ENCODE measurements at regions not wholly inside any gene's neighbourhood (a gene's known extent, or its start where the extent isn't known, plus 50 kb on each side); places are given as distances from the start of the nearest gene placed in this dataset.

DNA sequence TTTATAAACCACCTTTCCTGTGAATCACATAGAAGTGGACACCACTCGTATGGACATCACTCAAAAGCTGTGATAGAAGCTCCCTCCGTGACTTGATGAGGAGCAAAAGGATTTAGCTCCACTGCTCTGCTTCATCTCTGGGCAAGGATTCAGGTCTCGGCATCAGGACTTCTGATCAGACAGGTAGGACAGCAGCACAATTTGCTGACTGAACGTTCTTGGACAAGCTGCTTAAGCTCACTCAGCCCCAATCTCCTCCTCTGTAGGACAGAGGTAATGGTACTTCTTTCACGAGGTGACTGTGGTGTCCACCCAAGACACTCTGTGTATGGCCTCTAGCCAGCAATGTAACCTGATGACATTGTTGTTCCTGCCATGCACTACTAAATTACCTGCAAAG is 122.6 kb upstream of the AJAP1 start:
- ATAC-seq: no peak

DNA sequence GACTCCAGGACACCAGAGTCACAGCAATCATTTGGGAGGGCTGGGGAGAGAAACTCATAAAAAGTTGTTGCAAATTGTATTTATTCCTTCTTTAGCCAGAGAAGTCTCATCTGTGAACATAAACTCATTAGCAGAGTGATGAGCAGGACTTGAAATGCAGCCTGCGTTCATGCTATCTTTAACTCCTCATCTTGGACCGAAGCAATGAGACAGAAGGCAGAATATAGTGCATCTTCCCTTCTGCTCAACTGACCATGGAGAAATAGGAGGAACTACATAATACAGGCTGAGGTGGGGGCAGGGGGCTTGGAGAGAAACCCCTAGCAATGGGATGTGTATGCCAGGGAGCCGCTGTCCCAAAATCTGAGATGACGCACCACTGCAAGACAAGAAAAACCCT is 121.8 kb upstream of the AJAP1 start:
- no peak overlapping the region for H3K27ac Mint-ChIP-seq
- peaks cover 20% of the 10 kb centered on the region for H3K27me3 Mint-ChIP-seq

More for the DNA sequence above, 122.6 kb upstream of the AJAP1 start:
- Mint-ChIP-seq H3K27me3 (peaks cover 26% of the 10 kb centered on the region), H3K27ac (peak overlapping the region in 1 of 2 donors; percentile 65), H3K9me3 (peaks cover 0 to 9% of the 10 kb centered on the region in 2 donors), H3K4me1 (no peaks in the 10 kb centered on the region), H3K4me3 (no peak overlapping the region)
- DNase-seq: no peak

DNA sequence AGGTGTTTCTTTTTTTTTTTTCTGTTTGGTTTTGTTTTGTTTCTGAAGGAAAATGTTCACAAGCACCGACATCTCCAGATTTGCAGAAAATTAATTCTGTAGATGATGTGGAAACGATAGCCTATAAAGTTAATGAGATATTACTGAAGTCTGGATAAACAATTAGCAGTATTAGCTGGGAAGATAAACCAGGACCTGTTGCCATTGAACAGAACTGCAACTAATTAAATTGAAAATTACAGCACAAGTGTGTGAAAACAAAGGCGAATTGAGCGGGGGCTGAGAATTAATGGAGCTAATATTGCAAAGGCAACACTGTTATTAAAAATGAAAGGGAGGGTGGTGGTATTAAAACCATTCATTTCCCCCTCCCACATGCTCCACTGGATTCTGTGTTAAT is 107.5 kb upstream of the AJAP1 start:
- no peak overlapping the region for H3K27ac Mint-ChIP-seq
- H3K27me3 Mint-ChIP-seq: peaks cover 2% of the 10 kb centered on the region
- no peak overlapping the region for H3K4me3 Mint-ChIP-seq
- no peak for DNase-seq
- H3K4me1 Mint-ChIP-seq: no peaks in the 10 kb centered on the region
- peaks cover 3 to 7% of the 10 kb centered on the region in 2 donors for H3K9me3 Mint-ChIP-seq
- ATAC-seq: no peak

More for the DNA sequence above, 121.8 kb upstream of the AJAP1 start:
- H3K9me3 Mint-ChIP-seq: peaks cover 0 to 9% of the 10 kb centered on the region in 2 donors
- H3K4me3 Mint-ChIP-seq: no peak overlapping the region
- no peaks in the 10 kb centered on the region for H3K4me1 Mint-ChIP-seq
- ATAC-seq: no peak
- no peak for DNase-seq

DNA sequence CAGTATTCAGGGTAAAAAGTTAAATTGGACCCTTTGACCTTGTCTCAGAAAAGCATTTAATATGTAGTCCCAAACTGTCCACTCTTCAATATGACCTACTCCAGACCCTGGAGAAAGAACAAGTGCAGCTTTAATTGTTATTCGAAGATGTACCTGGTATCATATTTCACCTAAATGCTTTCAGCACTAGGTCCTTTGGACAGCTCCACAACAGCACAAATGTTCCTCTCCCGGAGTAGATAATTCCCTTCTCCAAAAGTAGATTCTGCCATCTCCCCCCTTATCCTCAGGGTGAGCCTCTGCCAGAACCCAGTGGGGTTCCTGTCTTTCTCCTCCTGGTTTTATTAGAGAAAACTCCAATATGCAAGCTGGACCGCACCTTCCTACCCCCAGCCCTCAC is 104.5 kb upstream of the AJAP1 start:
- Mint-ChIP-seq H3K4me3 (no peak overlapping the region), H3K4me1 (no peaks in the 10 kb centered on the region), H3K9me3 (peaks cover 3 to 9% of the 10 kb centered on the region in 2 donors), H3K27me3 (peaks cover 22% of the 10 kb centered on the region), H3K27ac (no peak overlapping the region)
- DNase-seq (no peak), ATAC-seq (no peak)

DNA sequence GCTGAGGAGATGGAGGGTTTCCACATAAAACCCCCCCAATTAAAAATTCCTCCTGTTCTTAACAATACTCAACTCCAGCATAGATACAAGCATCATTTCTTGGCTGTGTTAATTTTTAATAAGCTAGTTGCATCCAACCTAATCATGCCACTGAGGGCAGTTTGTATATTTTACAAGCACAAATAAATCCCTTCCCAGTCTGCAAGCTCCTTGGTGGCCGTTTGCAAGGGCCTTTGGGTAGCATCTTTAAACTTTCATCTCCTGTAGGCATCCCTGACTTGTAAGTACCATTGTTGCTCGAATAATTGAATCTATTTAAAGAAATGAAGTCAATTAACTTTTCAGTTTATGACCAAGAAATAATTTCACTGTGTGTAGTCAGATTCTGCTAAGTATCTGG is 103.5 kb upstream of the AJAP1 start:
- no peak overlapping the region for H3K27ac Mint-ChIP-seq
- H3K27me3 Mint-ChIP-seq: peaks cover 22% of the 10 kb centered on the region
- H3K9me3 Mint-ChIP-seq: peaks cover 3 to 9% of the 10 kb centered on the region in 2 donors
- H3K4me1 Mint-ChIP-seq: no peaks in the 10 kb centered on the region
- DNase-seq (no peak), ATAC-seq (no peak)
- no peak overlapping the region for H3K4me3 Mint-ChIP-seq

DNA sequence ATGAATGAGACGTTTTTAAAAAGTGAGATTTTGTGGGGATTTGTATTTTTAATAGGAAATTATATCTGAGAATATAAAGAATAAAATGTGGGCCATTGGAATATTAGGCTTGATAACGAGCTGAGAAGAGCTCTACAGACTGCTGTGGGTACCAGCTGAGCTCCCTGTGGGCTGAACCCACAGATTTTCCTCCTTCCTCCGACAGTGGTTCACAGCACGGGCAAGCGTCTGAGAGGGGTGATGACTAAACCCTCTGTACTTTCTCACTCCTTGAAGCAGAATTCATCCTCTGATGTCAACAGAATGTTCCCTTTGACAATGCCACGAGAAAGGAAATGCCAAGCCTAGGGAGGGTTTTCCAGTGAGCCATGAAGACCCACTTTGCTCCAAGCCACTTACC is 102.7 kb upstream of the AJAP1 start:
- Mint-ChIP-seq H3K27me3 (peaks cover 22% of the 10 kb centered on the region), H3K9me3 (peaks cover 3 to 9% of the 10 kb centered on the region in 2 donors), H3K27ac (no peak overlapping the region), H3K4me3 (no peak overlapping the region), H3K4me1 (no peaks in the 10 kb centered on the region)
- ATAC-seq (no peak), DNase-seq (no peak)

DNA sequence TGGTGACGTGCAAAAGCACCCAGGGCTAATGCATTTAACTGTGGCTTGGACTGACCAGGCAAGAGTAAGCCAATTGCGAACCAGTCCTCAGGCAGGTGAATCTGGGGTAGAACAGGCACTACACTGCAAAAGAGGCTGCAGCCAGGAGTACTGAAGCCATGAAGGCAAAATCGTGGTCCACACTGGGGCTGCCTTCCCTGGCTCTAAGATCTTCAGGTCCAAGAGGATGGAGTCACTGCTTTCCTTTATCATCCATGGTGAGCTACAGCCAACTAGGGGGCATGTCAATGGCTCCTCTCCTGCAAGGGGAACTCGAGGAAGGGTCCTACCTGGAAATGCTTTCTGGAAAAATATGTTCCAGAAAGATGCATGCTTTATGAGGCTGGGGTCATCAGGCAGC is 100.6 kb upstream of the AJAP1 start:
- Mint-ChIP-seq H3K4me3 (no peak overlapping the region), H3K9me3 (peaks cover 3 to 9% of the 10 kb centered on the region in 2 donors), H3K4me1 (no peaks in the 10 kb centered on the region), H3K27ac (no peak overlapping the region), H3K27me3 (peaks cover 24% of the 10 kb centered on the region)
- no peak for DNase-seq
- no peak for ATAC-seq

DNA sequence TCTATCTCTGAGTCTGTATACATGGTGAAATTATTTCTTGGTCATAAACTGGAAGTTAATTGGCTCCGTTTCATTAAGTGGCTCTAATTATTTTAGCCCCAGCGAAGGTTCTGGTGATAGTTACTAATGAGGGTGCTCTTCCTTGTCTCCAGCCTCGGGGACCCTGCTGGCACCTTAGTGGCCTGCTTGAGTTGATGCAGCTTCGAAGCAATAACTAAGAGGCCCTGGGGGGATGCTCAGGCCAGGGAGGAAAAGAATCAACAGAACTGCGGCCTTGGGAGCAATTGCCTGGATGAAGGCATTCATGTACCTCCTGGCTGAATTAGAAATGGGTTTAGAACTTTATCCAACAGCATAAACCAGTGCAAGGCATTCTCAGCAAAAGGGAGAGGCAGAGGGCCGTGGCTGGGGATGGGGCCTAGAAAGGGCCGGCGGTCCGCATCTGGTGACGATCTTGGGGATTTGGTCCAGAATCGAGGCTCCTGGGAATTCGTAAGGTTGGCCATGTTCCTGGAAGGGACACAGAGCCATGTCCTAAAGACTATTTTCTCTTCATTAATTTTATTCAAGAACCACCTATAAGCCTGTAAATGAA is 100.0 kb upstream of the AJAP1 start:
- H3K9me3 Mint-ChIP-seq: peaks cover 3 to 9% of the 10 kb centered on the region in 2 donors
- ATAC-seq (no peak), DNase-seq (no peak)
- H3K4me1 Mint-ChIP-seq: no peaks in the 10 kb centered on the region
- H3K27me3 Mint-ChIP-seq: peaks cover 30% of the 10 kb centered on the region
- H3K4me3 Mint-ChIP-seq: no peak overlapping the region
- H3K27ac Mint-ChIP-seq: no peak overlapping the region

DNA sequence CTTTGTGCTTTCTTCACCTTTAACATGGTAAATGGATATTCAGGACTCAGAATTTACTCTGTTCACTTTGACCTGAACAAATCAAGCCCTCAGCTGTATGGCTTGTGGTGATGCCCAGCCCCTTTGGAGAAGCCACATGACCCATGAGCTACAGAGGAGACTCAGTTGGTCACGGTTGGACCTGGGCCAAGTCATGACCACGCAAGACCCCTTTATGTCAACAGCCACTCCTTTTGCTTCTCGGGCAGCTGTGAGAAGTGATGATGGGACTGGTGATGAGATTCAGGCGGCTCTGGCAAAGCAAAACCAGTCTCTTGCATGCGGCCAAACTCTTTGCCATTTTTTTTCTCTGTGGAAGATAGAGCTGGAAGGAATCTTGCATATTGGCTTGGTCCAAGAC is 96.5 kb upstream of the AJAP1 start:
- Mint-ChIP-seq H3K27ac (no peak overlapping the region), H3K4me3 (no peak overlapping the region), H3K27me3 (peaks cover 28% of the 10 kb centered on the region), H3K4me1 (no peaks in the 10 kb centered on the region), H3K9me3 (peaks cover 0 to 5% of the 10 kb centered on the region in 2 donors)
- DNase-seq (no peak), ATAC-seq (no peak)

DNA sequence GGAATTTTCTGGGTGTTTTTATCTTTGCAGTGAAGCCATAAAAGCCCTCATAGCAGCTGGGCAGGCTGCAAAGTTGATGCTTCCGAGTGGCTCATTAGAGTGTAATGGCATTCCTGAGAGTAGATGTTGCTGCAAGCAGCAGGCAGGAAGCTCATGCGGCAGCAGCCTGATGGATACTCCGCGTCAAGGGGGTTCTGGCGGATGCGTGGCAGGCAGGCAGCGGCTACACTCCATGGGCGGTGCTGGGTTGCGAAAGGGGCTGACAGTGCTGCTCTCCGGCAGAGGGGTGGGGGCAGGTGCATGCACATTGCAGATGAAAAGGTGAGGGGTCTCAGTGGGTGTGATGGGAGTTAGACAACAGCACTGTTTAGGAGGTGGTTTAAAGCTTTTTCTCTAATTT is 93.2 kb upstream of the AJAP1 start:
- Mint-ChIP-seq H3K27me3 (peaks cover 19% of the 10 kb centered on the region), H3K4me1 (no peaks in the 10 kb centered on the region), H3K4me3 (no peak overlapping the region), H3K27ac (peak overlapping the region in 1 of 2 donors; percentile 69), H3K9me3 (no peaks in the 10 kb centered on the region)
- DNase-seq (no peak), ATAC-seq (no peak)

DNA sequence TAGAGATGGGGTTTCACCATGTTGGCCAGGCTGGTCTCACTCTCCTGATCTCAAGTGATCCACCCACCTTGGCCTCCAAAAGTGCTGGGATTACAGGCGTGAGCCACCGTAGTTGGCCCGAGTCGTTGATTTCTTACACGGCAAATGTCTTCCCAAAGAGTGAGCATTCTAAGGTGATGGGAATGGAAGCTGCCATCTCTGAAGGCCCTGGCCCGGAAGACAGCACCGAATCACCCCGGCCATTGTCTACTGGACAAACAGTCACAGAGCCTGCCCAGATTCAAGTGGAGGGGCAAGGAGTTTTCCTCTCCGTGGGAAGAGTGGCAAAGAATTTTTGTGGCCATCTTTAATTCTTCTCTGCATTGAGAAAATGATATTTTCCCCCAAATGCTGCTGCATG is 92.1 kb upstream of the AJAP1 start:
- Mint-ChIP-seq H3K4me3 (no peak overlapping the region), H3K27me3 (peaks cover 19% of the 10 kb centered on the region), H3K4me1 (no peaks in the 10 kb centered on the region)

DNA sequence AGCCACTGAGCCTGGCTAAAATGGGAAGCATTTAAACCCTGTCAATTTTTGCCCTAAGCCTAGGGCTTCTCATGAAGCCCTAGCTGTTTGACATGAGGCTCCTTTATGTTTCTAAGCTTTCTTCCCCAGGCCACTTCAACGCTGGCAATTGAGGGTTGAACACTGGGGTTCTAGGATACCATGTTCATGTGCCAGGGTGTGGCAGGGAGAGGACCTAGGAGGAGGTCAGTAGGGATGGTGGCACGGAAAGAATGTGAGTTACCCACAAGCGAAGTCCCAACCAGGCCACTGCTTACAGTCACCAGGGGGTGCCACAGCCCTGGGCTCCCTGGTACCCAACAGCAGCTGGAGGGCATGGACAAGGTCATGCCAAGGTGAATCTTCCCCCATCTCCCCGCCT is 90.8 kb upstream of the AJAP1 start:
- Mint-ChIP-seq H3K9me3 (no peaks in the 10 kb centered on the region), H3K27ac (no peak overlapping the region), H3K27me3 (peaks cover 29% of the 10 kb centered on the region), H3K4me3 (no peak overlapping the region), H3K4me1 (no peaks in the 10 kb centered on the region)
- DNase-seq: no peak
- no peak for ATAC-seq

More for the DNA sequence above, 92.1 kb upstream of the AJAP1 start:
- DNase-seq (no peak), ATAC-seq (no peak)
- H3K9me3 Mint-ChIP-seq: no peaks in the 10 kb centered on the region
- no peak overlapping the region for H3K27ac Mint-ChIP-seq

DNA sequence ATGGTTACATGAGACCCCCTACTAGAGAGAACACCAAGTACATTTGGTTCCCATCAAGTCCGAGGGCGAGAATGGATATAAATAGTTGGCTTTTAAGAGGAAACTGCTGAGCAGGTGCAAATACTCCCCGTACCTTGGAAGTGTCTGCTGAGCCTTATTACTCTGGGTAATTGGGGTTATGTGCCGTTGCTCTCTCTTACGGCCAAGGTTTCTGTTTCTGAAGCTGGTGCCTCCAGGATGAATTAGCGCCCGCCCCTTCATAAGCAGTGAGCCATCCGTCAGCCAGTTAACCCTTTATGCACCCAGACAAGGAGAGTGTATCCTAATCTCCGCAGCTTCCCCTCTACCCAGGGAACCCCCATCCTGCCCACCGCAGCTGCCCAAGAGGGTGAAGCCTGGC is 90.4 kb upstream of the AJAP1 start:
- Mint-ChIP-seq H3K27ac (no peak overlapping the region), H3K9me3 (no peaks in the 10 kb centered on the region), H3K4me1 (no peaks in the 10 kb centered on the region), H3K4me3 (no peak overlapping the region), H3K27me3 (peaks cover 27% of the 10 kb centered on the region)
- DNase-seq (no peak), ATAC-seq (no peak)

DNA sequence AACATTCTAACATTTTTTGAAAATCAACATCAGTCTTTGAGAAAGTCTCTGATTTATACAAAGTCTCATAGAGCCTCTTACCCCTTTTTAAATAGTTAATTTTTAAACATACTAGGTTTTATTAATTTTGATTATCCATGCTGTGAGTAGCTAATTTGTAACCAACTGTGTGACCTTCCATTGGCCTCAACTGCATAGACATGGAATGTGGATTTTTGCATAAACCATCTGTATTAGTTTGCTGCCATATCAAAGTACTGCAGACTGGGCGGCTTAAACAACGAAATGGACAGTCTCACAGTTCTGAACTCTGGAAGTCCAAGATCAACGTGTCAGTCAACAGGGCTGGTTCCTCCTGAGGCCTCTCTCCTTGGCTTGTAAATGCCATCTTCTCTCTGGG is 89.2 kb upstream of the AJAP1 start:
- H3K27ac Mint-ChIP-seq: no peak overlapping the region
- no peak overlapping the region for H3K4me3 Mint-ChIP-seq
- peaks cover 23% of the 10 kb centered on the region for H3K27me3 Mint-ChIP-seq
- no peak for ATAC-seq
- H3K9me3 Mint-ChIP-seq: no peaks in the 10 kb centered on the region
- no peaks in the 10 kb centered on the region for H3K4me1 Mint-ChIP-seq
- DNase-seq: no peak

DNA sequence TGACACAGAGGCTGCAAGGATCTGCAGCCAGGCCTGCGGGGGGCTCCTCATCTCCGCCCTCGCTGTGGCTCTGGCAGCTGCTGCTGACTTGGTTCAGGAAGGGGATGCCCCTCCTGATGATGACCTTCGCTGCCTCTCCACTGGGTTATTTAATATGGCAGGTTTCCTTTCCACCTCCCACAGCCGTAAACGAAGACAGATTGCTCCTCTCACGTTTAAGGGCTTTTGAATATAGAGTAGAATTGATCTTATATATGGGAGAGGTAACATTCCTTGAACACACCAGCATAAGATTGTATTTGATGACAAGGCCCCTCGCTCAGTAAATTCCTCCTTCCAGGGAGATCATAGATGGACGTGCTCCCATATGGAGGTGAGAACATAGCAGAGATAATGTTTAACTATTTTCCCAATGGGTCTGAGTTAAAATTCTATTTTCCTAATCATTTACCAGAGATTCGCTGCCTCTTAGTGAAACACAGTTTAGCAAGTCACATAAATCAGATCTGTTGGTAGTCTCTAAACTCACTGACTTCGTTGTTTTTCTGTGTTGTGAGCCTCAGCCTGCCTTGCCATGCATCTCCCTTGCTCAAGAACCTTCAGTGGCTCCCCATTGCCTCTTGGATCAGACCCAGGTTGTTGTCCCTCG is 88.5 kb upstream of the AJAP1 start:
- DNase-seq: no peak
- Mint-ChIP-seq H3K27me3 (peaks cover 23% of the 10 kb centered on the region), H3K4me3 (no peak overlapping the region), H3K4me1 (no peaks in the 10 kb centered on the region), H3K9me3 (no peaks in the 10 kb centered on the region), H3K27ac (peak overlapping the region in 1 of 2 donors; percentile 2)
- ATAC-seq: no peak

DNA sequence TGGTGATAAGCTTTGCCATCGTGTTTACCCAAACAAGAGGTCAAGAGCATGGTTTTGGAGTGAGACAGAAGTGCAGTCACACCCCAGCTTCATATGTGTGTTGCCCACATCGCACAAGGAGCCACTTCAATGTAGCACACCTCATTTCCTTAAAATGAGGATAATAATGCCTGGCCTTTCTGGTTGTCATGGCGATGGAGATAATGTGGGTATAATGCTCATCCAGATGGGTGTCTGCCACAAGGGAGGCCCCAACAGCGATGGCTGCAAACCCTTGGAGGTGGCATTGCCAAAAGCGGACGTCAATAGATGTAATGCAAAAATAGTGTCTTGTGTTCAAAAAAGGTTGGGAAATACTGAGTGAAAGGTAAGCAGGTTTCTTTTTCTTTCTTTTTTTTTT is 83.1 kb upstream of the AJAP1 start:
- Mint-ChIP-seq H3K9me3 (no peaks in the 10 kb centered on the region), H3K4me3 (no peak overlapping the region), H3K4me1 (no peaks in the 10 kb centered on the region), H3K27me3 (peaks cover 38% of the 10 kb centered on the region), H3K27ac (no peak overlapping the region)
- ATAC-seq (no peak), DNase-seq (no peak)

DNA sequence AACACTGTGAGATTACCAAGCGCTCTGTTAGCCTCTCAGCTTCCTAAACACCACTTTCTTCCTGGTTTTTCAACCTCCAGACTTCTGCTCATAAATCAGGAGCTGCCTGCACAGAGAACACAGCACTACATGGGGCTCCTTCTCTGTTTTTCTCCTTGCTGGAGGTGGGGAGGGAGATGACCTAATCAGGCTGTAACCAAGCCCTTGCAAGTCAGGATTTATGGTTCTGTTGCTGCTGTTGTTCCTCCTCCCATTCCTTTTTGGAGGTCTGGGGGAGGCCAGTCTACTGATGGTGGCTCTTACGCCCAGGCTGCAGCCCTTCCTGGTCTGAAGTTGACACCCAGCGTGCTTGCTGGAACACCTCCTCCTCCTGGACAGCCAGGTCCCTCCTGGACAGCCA is 80.9 kb upstream of the AJAP1 start:
- no peak for ATAC-seq
- Mint-ChIP-seq H3K27me3 (peaks cover 48% of the 10 kb centered on the region), H3K9me3 (peaks cover 0 to 3% of the 10 kb centered on the region in 2 donors), H3K4me1 (no peaks in the 10 kb centered on the region), H3K27ac (no peak overlapping the region), H3K4me3 (no peak overlapping the region)
- DNase-seq: no peak
